Renal cortex interstitium (tissue), 11 donors: ENCODE measurements at regions not wholly inside any gene's neighbourhood (a gene's known extent, or its start where the extent isn't known, plus 50 kb on each side); places are given as distances from the start of the nearest gene placed in this dataset.
"Not testable (repeated sequence)": the region's sequence is repeated elsewhere in the genome, so short reads cannot be mapped to it uniquely, and the experiment has no call there.

Experiments
- DNase-seq, 11 donors: peaks; one replicate each; pipeline ENCODE4 v3.0.0-alpha.2; 2013; ENCODE audit warnings: low read depth in 9 of 11, low spot score in 4 of 11; ENCODE audit errors: extremely low read depth in 1 of 11

GRCh38 chr5:4572311-4573100 is 567.6 kb upstream of the ADAMTS16 start:
- DNase-seq = no peak

DNA sequence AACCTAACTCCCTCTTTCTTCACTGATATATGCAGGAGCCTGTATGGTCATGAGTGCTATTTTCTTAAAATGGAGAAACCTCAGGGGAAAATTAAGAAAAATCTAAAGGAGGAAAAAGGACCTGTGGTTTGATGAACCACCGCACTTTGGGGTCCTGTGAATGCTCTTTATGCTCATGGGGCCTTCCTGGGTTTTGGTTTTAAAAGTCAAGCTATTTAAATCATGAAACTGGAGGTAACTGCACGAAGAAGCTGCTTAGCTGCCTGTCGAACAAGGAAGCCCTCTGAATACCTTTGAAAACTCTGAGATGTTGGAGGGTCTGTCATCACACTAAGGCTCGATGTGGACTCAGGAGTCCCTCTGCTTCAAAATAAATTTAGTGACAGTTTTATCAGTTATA is 564.5 kb upstream of the ADAMTS16 start:
- no peak for DNase-seq

DNA sequence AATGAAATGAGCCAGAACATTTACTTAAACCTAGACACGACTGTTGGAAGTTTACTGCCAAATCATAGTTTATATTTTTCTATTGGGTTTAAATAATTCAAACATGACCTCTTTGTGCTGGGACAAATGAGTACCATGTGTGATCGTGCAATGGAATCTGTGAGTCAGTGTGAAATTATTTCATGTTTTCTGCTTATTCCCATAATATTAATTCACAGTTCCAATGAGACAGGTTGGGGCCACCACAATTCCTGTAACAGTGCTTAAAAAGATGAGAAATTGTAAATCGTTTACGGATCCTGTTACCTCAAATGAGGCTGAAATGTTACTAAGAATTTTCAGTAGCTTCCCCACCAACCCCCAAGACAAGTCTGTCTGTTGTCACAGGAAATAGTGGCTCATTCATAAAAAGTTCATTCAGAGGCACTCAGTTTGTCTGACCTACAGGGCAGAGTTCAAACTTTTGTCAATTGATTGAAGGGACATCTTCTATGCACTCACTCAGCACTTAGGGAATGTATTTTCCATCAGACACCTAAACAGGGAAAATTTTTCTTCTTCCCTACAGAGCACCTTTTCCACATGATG is 563.9 kb upstream of the ADAMTS16 start:
- no peak for DNase-seq

DNA sequence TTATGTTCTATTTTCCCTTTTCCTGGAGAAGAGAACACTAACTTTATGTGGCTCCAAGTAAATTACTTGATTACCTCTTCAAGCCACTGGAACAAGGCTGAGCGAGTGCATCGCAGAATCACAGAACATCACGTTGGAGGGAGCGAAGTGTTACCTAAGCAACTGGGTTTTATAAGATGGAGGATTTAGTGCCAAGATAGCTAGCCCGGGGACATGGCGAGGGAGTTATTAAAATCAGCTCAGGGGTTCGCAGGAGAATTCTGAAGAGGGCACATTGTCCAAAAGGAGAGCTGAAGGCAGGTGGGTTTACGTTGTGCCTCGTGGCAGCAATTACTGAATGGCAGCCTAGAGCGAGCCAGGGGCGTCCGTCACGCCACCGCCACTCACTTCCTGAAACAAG is 563.2 kb upstream of the ADAMTS16 start:
- no peak for DNase-seq

- DNase-seq = no peak
These were observed 560.5 kb upstream of the ADAMTS16 start for GRCh38 chr5:4579679-4580078.

GRCh38 chr5:4580772-4581171 is 559.4 kb upstream of the ADAMTS16 start:
- no peak for DNase-seq

DNA sequence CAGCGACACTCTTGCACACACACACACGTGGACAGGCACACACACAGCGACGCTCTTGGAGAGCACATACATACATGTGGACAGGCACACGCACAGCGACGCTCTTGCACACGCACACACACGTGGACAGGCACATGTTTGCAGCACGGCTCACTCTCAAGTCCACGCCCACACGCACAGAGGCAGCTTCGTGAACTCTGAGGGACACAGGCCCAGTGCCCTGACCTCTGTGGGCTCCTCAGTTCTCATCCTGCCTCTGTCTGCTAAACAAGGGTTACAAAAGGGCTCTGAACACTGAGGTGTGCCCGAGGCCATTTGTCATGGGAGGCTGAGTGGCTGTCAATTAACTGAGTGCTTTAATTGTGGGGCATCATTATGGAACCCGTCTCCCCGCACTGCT is 558.8 kb upstream of the ADAMTS16 start:
- no peak for DNase-seq

GRCh38 chr5:4584982-4585381 is 555.1 kb upstream of the ADAMTS16 start:
- no peak for DNase-seq

DNA sequence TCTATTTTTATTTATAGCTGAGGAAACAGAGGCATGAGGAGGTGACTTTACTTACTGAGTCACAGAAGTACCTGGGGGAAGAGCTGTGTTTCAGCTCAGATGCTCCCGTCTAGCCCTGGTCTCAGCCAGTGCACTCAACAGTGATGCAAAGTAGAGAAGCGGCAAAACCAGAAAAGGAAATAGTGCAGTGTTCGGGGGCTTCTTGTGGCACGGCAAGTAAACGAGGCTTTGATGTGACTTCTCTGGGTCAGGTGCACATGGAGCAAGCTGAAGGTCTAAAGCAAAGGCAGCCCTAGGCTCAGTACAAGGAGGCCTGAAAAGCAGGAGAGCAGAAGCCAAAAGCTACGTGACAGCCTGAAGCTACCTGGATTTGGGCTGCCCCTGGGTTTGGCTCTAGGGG is 526.7 kb upstream of the ADAMTS16 start:
- DNase-seq = no peak

DNA sequence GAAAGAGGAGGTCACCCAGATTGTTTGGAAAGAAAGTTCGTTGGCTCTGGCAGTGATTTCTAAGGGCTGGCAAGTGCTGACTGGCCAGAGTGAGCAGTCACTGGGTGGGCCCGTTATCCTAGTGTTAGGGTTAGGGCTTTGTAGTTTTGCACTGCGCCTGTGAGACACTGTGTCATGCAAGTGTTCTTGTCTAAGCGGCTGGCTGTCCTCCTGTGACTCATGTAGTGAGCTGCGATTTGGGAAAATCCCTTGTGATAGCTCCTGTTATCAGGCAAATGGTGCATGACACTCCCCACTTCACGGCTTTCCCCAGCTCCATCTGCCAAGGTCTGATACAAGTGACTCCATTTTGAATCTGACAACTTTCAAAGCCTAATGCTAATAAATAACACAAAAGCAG is 526.0 kb upstream of the ADAMTS16 start:
- DNase-seq = no peak

DNA sequence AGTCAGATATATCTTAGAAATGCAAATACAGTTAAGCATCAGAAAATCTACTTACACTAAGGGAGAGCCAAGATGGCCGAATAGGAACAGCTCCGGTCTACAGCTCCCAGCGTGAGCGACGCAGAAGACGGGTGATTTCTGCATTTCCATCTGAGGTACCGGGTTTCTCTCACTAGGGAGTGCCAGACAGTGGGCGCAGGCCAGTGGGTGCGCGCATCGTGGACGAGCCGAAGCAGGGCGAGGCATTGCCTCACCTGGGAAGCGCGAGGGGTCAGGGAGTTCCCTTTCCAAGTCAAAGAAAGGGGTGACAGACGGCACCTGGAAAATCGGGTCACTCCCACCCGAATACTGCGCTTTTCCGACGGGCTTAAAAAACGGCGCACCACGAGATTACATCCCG is 524.8 kb upstream of the ADAMTS16 start:
- not testable (repeated sequence) for DNase-seq

- no peak for DNase-seq
These were observed 514.8 kb upstream of the ADAMTS16 start for GRCh38 chr5:4625206-4625896.

DNA sequence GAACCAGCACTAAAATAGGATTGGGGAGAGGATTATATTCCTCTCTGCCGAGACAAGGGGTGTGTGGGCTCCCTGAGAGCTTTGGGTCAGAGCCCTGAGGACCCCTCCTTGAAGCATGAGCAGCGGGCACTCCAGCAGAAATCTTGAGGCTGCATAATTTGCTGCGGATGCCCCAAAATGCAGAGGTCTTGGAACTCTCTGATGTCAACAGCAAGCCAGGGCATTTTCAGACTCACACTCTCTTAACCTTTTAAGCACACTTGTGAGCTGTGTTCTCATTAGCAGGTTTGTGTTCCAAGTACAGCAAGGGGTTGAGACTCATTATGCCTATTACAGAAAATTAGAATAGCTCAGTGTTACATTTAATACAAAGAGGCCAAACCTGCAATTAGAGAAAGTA is 513.0 kb upstream of the ADAMTS16 start:
- DNase-seq = no peak

DNA sequence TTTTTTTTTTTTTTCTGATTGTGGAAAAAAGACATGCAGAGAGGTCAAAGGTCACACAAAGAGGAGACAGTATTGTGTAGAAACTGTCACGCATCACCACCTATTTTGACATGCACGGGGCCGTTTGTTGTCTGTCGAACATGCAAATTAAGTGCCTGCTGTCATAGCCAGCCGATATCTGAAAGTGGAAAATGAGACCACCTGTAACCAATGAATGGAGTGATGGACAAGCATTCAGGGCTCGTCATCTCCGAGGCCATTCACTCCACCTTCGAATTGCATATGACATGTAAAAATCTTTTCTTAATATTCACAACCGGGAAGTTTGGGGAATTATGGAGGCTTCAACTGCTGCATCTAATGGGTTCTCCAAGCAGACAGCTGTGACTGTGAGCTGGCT is 512.2 kb upstream of the ADAMTS16 start:
- no peak for DNase-seq

DNA sequence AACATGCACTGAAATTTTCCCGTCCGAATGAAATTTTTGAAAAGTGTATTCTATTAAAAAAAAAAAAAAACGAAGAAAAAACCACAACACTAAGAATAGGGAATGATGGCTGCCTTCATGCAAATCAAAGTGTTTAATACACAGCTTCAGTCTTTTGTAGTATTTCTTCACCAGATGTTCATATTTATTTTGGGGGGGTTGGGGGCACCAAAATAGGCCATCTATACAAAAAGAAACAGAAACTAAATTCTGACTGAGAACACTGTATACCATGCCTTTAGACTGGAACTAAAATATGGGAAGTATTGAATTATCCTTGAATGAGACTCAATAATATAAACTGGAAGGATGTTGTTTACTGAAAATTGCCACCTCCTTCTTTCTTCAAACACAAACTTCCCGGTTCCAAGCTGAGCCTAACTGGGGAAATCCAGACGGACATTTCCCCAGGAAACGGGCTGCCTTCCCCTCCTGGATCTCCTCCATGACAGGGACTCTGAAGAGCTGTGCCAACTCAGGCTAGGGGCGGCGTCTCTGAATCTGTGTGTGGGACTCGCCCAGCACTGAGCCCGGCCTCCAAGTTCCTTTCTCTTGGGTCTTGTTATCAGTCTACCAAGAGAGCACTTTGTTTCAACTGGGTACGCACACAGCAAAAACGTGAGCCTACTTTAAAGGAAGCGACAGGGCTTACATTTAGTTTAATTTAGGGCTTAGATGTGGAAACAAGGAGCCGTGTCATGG is 511.3 kb upstream of the ADAMTS16 start:
- DNase-seq = no peak

DNA sequence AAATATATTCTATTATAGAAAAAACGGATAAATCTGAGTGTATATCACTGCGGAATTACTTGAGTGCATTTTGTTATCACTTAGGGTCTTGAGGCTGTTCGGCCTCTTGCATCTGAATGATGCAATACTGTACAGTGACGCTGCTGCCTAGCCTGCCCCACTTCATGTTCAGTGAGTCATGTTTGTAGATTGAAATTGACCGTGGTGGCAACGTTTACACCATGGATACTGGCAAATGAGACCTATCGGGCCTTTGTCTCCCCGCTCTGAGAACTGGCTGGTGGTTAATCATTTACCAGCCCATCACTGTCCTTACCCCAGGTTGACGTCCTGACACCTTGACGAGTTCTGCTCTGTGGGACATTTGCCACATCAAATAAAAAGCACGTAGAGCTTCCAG is 510.1 kb upstream of the ADAMTS16 start:
- no peak for DNase-seq

GRCh38 chr5:4634342-4634741 is 505.8 kb upstream of the ADAMTS16 start:
- DNase-seq = no peak

- no peak for DNase-seq
These were observed 503.8 kb upstream of the ADAMTS16 start for GRCh38 chr5:4636378-4636777.

DNA sequence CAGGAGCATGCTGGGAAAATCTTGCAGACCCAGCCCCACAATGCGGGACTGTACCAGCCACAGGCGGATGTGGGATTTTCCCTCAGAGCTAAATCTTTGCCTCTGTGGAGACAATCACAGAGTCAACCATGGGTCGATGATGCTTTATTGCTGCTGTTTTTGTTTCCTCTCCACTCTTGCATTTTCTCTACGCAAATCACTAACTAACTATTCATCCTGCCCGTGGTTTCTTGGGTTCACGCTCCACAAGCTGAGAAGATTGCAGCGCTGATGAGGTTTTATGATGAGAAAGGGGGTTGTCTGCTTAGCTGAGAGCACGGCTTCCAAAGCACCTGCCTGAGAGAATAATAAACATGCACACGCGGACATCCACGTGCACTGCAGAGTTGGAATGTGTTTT is 500.2 kb upstream of the ADAMTS16 start:
- DNase-seq = peak in 5 of 11 donors; percentile 19 to 43 (median 38)

DNA sequence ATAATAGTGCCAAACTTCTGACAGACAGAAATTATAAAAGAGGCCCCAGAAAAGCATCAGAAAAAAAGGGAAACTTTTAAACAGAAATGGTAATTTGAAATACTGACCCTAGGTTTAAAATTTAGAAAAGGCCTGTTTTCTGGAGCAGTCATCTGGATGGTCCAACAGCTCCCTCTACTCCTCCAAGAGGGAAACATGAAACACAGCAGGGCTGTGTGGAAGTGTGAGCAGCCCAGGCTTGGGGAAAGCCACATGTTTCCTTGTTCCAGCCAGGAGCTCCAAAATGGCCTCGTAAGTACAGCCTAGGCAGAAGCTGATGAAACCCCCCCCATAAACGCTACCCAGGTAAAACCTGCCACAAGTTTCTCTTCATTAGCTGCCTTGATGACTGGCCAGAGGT is 499.3 kb upstream of the ADAMTS16 start:
- DNase-seq = peak in 2 of 11 donors; percentile 24 to 29
